ENCODE measurements at regions not wholly inside any gene's neighbourhood (a gene's known extent, or its start where the extent isn't known, plus 50 kb on each side); places are given as distances from the start of the nearest gene placed in this dataset.
A peak's percentile ranks its signal among the peaks of the same experiment; 100 is the strongest.

GRCh38 chr21:17679002-17679600 is 66.4 kb upstream of the BTG3 start:
- TF ChIP-seq CTCF (IDR thresholded peaks at IDR 0.05): peak; percentile 73 to 91 (median 83)
- no peak for TF ChIP-seq POLR2A (IDR thresholded peaks at IDR 0.05)
